Astrocyte of the cerebellum (primary cell): ENCODE measurements at regions not wholly inside any gene's neighbourhood (a gene's known extent, or its start where the extent isn't known, plus 50 kb on each side); places are given as distances from the start of the nearest gene placed in this dataset.

Experiments used
- DNase-seq: peaks from one replicate; pipeline ENCODE4 v3.0.0-alpha.2; 2011; ENCODE audit warnings: low read depth
- H3K4me3 ChIP-seq: 2 replicates; pipeline ENCODE4 v1.5.1; 2011; ENCODE audit warnings: mild to moderate bottlenecking, low read depth, low read length, moderate library complexity
- in situ Hi-C: cut with HindIII; loops from 2 replicates; pipeline ENCODE4 v1.10.0; 2017; ENCODE audit warnings: low sequenced_read_pairs
- TF ChIP-seq, protein P1 (sequence below): IDR thresholded peaks from 2 replicates; pipeline ENCODE4 v1.5.1; 2012; ENCODE audit warnings: low read length, low read depth, moderate library complexity, mild to moderate bottlenecking; ENCODE audit errors: missing control alignments

GRCh38 chrX:97751735-97752134 lies 868.0 kb downstream of the RPA4 start:
- DNase-seq, result no peak
- TF ChIP-seq, protein P1, sequence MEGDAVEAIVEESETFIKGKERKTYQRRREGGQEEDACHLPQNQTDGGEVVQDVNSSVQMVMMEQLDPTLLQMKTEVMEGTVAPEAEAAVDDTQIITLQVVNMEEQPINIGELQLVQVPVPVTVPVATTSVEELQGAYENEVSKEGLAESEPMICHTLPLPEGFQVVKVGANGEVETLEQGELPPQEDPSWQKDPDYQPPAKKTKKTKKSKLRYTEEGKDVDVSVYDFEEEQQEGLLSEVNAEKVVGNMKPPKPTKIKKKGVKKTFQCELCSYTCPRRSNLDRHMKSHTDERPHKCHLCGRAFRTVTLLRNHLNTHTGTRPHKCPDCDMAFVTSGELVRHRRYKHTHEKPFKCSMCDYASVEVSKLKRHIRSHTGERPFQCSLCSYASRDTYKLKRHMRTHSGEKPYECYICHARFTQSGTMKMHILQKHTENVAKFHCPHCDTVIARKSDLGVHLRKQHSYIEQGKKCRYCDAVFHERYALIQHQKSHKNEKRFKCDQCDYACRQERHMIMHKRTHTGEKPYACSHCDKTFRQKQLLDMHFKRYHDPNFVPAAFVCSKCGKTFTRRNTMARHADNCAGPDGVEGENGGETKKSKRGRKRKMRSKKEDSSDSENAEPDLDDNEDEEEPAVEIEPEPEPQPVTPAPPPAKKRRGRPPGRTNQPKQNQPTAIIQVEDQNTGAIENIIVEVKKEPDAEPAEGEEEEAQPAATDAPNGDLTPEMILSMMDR, result no peak
- in situ Hi-C loops, result no loop called here
- H3K4me3 ChIP-seq, result no peak overlapping the region

GRCh38 chrX:97756879-97757278 lies 873.2 kb downstream of the RPA4 start:
- DNase-seq, result no peak
- in situ Hi-C loops, result no loop called here
- TF ChIP-seq, protein P1, result no peak
- H3K4me3 ChIP-seq, result no peak overlapping the region

GRCh38 chrX:97763391-97763790 lies 879.7 kb downstream of the RPA4 start:
- in situ Hi-C loops, result no loop called here
- TF ChIP-seq, protein P1, result no peak
- no peak for DNase-seq
- no peak overlapping the region for H3K4me3 ChIP-seq

- in situ Hi-C loops, result no loop called here
- DNase-seq, result no peak
- TF ChIP-seq, protein P1, result no peak
- H3K4me3 ChIP-seq, result no peak overlapping the region
Measured at GRCh38 chrX:97763981-97764380, 880.3 kb downstream of the RPA4 start.

- TF ChIP-seq, protein P1, result no peak
- DNase-seq, result no peak
- H3K4me3 ChIP-seq, result no peak overlapping the region
- in situ Hi-C loops, result no loop called here
Measured at GRCh38 chrX:97766501-97767095, 882.9 kb downstream of the RPA4 start.

DNA sequence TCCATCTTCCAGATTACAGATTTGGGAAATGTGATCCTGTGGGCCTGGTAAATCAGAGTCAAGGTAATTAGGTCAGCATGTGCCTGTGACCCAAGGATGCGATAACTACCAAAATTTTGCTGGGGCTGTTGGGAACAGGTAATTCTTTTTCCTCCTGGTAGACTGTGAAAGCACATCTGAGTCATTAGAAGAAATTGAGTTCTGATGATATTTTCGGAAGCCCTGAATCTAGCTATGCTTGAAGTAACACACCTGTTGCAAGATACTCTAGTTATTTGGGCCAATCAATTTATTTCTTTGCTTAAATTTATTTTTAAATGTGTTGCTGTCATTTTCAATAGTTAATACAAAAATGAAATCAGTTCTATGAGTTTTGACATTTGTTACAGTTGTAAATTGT lies 903.6 kb downstream of the RPA4 start:
- in situ Hi-C loops, result no loop called here
- no peak for DNase-seq
- no peak overlapping the region for H3K4me3 ChIP-seq
- TF ChIP-seq, protein P1, result no peak
